ENCODE measurements at regions not wholly inside any gene's neighbourhood (a gene's known extent, or its start where the extent isn't known, plus 50 kb on each side); places are given as distances from the start of the nearest gene placed in this dataset.
"Not testable (repeated sequence)": the region's sequence is repeated elsewhere in the genome, so short reads cannot be mapped to it uniquely, and the experiment has no call there.

DNA sequence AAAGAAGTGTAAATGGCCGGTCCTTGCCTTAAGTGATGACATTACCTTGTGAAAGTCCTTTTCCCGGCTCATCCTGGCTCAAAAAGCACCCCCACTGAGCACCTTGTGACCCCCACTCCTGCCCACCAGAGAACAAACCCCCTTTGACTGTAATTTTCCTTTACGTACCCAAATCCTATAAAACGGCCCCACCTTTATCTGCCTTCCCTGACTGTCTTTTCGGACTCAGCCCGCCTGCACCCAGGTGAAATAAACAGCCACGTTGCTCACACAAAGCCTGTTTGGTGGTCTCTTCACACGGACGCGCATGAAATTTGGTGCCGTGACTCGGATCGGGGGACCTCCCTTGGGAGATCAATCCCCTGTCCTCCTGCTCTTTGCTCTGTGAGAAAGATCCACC is 112.4 kb downstream of the NPY start:
- DNase-seq: not testable (repeated sequence)

DNA sequence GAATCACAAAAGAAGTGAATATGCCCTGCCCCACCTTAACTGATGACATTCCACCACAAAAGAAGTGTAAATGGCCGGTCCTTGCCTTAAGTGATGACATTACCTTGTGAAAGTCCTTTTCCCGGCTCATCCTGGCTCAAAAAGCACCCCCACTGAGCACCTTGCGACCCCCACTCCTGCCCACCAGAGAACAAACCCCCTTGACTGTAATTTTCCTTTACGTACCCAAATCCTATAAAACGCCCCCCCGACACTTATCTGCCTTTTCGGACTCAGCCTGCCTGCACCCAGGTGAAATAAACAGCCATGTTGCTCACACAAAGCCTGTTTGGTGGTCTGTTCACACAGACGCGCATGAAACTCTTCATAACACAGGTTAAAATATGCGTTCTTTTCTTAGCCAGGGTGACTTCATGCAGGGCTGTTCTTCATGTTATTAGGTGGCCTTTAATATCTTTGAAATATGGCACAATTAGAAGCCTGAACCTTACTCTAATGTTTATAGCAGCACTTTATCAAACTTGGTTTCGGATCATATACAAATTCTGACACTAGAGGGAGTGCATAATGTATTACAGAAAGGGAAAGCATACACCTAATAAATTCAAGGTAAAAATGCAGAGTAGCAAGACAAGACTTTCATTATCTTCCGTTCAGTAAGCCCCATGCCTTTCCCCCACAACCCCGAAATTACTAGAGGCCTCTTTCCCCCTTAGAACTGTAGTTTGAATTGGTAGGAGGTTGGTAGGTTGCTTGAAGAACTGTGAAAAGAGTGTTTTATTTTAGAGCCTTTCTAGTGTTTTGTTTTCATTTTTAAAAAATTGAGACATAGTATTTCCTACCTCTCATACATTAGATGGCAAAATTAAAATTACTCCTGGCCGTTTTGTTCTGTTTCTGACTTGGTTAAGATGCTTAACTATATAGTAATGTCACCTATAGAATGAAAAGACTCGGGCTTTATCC is 117.9 kb downstream of the NPY start:
- peak; percentile 38 for DNase-seq

DNA sequence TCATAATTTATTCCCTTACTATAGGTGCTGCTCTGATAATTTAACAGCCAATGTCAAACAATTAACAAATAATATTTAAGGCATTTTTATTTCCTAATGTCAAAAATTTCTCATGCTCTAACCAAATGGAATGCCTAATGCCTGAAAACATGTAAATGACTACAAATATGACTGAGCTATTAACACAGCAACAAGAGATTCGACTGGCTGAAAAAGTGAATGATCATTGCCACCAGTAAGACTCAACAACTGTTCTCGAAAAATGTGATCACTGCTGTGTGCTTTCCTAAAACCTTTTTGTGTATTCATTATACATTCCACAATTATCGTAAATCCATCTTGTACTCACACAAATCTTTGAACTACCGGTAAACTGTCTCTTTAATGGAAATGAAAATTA is 118.7 kb downstream of the NPY start:
- DNase-seq: no peak

DNA sequence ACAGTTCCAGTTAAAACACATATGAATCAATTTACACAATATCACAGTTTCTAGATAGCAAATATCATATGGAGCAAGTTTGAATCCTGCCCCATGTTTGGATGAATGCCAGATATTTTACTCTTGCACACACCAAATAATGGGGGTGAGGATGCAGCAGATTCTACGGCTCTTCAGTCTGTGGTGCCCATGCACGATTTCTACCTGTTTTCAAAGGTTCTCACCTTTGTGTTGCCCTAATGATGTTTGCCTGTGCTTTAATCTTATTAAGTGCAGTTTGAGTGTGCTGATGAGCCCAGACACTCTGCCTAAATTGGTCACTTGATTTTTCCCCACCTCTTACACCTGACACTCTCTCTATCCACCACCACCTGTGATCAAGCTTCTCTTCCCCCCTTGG is 119.6 kb downstream of the NPY start:
- DNase-seq: no peak

DNA sequence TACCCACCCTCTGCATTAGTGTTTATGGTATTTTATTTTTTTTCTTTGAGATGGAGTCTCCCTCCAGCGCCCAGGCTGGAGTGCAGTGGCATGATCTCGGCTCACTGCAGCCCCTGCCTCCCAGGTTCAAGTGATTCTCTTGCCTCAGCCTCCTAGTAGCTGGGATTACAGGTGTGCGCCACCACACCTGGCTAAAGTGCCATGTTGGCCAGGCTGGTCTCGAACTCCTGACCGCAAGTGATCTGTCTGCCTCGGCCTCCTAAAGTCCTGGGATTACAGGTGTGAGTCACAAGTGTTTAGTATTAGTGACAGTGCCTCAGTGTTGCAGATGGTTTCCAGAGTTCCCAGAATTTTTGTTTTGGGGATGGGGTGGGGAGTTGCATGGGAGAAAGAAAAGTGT is 120.3 kb downstream of the NPY start:
- DNase-seq: no peak

DNA sequence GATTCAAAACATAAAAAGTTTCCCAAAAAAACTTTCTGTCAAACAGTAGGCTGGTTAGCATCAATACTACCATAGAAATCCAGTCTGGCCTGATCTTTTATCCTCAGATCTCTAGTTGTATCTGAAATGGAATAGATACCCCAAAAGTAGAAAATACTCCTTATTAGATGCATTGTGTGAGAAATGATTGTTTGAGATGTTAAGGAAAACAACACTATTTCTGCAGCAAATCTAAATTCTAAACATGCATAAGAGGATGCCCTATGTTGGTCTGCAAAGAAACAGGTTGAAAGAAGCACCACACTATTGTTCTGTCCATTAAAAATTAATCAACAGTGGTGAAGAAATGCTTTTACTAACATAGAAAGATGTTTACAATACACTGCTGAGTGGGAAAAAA is 121.0 kb downstream of the NPY start:
- DNase-seq: no peak

DNA sequence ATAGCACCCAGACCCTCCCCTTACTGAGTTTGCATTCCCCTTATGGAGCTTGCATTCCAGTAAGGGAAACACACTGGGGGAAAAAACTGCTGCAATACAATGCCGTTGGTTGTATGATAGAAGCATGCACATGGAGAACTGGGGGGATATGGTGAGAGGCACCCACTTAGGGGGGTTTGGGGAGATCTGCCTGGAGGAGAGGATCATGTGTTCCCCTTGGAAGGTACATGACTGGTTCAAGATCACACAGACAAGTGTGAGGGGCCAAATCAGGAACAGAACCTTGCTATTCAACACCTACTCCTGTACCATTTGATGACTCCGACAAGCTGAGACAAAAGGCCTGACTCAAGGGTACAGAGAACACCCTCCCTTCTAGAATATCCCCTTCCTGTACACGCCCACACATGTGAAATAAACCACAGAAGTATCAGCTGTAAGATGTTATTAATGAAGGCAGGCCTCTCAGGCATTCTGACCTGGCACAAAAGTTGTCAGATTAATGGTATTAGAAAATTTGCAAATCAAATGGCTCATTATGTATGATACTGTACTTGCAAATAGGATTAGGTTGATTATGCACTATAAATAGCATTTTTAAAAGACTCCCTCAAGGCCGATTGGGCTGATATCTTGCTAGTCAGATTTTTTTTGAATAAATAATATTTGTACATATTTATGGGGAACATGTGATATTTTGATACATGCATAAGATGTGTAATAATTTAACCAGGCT is 122.2 kb downstream of the NPY start:
- DNase-seq: peak; percentile 53

DNA sequence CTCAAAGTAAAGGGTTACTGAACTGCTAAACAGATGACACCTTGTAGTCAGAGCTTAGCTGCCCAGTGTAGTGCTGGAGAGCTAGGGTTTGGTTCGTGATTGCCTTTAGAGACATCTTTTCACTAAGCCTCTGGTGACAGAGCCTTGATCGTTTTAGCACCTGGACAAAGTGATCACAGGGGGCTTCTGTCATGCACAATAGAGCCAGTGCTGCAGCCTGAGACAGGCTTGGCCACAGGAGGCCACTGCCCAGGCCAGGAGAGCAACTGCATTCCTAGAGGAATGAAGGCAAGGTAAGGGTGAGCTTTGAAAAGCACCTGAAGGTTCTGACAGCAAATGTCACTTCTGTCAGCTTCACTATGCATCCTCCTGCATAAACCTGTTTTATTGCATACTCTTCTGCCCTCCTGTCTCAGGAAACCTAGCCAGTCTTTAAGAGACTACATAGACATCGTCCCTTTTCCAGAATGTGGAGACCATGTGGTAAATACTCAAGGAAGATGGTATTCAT is 122.9 kb downstream of the NPY start:
- DNase-seq: no peak

DNA sequence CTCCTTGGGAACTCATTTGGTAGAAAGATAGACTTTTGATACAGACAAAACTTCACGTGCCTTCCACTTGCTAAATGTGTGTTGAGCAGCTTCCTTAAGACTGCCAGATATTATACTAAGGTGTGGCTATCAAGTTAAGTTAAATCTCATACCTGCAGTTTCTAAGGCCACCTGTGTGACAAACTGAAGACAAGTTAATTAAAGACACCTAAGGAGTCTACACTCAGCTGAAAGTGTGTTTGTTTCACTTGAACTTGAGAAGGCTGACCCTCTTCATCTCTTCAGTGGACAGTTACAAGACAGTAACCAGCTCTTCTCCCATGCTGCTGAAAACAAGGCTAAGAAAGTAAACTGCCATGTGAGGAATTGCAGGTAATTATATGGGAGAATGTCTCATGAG is 124.0 kb downstream of the NPY start:
- DNase-seq: no peak

DNA sequence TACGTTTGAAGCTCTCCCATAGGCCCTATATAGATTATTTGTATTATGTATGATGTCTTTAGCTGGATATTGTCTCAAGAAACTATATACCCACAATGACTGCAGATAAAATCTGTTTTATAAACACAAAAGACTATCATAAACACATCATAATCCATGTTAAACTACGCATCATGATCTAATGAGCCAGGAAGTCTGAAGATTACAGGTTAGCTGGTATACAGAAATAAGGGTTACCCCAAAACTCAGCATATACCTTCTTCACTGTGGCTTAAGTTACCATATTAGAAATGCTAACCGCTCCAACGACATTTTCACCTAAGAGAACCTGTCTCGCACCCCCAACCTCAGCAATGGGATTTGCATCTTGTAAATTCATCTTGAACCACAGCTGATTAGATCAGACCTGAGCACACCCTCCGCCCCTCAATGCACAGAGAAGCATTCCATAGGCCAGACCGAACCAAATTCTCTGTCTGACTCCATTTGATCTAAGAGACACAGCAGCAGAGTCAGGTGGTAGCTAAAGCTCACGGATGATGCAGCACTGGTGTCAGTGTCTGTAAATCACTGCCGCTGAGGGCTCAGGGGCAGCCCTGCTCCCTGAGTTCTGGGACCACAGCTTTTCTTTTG is 124.9 kb downstream of the NPY start:
- DNase-seq: peak; percentile 59

DNA sequence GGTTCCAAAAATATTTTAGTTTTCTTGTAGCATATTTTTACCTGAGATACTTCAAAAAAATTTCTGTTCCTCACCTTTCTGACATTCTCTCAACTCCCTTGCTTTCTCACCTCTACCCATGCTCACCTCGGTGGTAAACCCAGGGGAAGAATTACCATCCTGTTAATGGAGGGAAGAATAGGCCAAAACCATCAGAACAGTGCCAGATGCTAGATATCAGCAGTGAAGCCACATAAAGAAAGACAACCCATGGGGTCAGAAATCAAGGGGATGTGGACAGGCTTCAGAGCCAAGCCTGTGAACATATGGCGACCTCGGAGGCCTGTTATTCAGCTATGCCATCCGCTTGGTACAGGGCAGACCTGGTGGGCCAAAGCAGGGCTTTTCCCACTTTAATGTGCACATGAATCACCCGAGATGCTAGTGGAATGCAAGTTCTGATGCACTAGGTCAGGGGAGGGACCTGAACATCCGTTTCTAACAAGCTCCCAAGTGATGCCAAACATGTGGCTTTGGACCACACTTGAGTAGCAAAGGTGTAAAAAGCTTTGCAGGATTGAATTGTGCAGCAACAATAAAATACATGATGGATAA is 125.5 kb downstream of the NPY start:
- no peak for DNase-seq

DNA sequence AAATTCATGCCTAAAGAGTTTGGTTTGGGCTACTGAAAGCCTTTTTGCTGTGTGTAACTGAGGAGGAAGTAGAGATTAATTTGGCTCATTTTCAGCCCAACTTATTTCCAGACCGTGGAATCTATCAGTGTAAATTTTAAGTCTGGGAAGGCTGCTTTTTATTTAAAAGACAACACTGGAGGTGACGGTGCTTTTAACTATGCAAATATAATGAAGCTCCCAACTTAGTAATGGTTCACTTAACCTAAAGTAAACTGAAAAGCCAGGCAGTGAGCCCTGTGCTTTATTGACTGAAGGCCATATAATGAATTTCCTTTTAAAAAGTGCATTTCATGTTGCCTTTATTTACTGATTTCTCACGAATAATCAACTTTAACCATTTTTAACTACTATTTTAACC is 127.2 kb downstream of the NPY start:
- DNase-seq: no peak

DNA sequence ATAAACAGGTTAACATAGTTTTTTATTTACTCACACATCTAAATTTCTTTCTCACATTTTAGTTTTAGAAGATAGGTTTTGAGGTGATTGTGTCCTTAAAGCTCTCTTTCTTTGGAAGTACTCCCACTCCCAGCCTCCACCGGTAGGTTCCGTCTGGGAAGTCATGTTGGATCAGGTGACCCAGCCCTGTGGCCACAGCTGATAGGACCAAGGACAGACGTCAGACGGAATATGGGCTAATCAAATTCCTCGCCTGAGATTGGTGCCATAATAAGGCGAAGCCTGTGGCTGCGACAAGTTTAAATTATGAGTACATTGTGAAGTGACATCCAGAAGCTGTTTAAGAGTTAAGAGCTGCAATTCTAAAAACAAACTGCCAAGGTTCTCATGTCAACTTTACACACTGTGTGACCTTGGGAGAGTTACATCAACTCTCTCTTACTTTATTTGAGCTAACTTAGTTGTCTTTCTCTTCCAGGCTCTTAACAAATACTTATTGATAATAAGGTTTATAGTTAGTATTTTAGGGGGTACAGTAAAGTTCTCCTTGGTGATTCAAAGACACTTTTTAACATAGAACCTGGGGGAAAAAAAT is 133.6 kb downstream of the NPY start:
- DNase-seq: no peak

DNA sequence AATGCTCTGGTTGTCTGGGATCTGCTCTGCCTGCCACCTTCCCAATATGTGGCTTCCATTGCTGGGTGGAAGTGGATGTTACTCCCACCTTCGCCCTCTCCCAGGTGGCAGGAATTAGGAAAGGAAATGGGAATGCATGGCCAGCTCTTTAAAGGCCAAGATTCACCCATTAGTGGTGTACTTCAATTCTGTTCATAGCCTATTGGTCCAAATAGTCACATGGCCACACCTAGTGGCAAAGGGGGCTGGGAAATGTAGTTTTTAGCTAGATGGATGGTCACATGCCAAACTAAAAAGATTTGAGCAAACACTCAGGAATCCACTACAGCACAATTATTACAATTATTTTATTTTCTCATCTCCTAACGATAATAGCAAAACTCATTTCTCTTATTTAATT is 135.1 kb downstream of the NPY start:
- DNase-seq: no peak

DNA sequence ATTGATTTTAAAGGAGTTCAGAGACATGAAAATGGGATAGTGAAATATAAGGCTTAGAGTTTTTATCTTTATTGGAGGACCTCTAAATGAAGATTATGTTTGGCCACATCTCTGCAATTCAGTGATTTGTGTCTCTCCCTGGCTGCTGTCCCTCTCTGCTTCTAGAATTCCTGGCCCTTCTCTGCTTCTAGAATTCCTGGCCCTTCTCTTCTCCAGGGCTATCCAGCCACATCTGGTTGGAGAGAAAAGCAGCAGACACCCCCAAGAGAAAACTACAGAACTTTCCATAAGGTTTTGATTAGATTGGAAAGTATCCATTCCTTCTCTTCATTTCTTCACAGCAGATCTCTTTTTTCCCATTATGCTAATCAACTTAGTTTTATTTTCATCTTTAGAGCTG is 135.5 kb downstream of the NPY start:
- no peak for DNase-seq

DNA sequence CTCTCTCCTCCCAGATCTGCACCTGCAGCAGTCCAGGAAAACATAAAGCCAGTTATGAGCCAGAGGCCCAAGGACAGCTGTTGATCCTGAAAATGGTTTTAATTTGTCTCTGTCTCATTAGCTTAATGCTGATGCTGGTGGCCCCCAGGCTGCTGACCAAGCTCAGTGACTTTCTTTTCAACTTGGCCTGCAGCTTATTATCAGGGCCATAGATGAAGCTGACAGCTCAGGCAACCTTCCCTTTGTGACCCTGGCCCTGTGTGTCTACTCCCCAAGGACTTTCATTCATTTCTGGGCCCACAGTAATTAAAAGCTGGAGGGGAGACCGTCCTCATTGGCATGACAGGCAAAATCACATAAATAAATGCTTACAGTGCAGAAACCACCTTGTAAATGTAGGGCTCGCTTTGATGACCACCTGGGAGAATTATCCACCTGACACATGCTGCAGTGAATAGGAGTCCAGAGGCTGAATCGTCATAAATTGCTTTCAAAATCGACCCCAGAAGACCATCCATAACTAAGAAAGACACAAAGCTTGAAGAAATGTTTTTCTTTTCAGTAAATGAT is 138.5 kb downstream of the NPY start:
- no peak for DNase-seq

DNA sequence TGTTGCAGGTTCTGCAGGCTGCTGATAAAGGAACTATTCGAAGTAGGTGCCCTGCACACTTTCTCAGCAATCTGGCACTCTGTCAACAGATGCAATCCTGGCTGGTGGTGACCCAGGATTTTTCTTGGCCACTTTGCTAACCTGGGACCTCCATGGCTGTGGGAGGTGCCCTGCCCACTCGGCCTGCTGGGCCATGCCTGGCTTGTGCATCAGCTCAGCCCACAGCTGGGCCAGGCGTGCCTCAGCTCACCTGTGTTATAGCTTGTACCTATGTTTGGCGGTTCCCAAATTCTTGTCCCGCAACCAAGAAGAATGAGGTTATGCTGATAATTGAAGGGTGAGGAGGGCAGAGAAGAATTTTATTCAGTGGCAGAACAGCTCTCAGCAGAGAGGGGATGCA is 141.7 kb downstream of the NPY start:
- no peak for DNase-seq

DNA sequence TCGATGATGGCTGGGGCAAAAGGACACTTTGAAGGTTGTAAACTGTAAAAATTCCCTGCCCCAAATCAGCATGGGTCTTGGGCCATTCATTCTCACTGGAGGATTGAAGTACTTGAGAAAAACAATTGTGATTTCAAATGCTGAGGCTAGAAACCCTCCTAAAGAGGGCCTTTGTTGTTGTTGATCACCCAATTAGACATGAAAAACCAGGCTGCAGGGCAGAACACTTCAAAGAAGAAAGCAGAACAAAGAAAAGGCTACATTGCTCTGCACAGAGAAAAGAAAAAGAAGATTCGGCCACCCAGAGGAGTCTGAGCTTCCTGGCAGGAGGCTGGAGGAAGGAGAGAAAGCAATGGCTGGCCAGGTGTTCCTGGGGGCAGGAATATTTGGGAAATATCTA is 143.1 kb downstream of the NPY start:
- no peak for DNase-seq

DNA sequence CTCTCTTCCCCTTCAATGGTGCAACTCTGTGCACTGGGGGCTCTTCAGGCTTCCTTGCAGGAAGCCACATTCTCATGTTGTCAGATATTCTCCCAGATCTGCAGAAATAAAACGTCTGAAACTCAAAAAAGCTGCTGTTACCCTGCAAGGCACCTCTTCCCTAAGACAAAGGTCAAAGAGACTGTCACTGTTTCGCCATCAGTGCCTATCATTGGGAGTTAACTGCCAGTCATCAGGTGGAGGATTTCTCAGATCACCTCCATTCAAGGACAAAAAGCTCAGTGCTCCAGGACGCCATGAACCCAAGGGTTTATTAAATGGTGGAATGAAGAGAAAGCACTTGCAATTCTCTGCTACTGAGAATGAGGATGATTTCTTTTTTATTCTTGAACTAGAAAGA is 144.6 kb upstream of the PALS2 start:
- DNase-seq: no peak

DNA sequence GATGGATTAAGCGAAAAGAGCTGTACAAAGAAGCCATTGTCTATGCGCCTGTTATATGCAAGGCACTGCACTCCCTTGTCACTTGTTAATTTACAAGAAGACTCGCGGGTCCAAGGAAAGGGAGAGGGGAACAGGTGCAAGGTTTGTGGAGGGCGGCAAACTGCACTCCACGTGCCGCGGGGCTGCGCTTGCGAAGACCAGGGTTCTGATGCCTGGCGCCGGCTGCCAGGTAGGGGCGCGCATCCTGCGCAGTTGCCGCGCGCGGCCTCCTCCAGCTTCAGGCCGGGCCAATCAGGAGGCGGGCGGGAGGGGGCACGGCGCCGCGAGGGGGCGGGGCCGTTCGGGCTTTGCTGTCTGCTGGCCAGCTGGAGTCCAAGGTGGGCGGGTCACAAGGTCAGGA is 140.6 kb upstream of the PALS2 start:
- DNase-seq: no peak

DNA sequence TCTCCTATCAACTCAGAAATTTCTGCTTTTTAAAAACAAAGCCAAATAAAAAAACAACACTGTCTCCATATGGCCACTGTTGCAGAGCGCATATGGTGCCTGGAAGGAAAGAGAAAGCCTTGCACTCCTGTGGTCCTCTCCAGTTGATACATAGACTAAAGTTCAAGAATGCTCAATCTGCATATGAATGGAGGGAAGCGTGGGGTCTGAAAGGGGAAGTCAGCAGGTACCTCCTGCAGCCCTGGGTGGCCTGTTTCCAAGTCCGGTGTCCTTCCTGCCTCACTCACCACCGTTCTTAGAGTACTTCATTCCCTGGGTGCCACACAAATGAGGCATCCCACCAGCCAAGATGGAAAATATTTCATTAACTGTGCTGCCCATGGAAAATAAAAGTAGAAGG is 138.3 kb upstream of the PALS2 start:
- DNase-seq: no peak

DNA sequence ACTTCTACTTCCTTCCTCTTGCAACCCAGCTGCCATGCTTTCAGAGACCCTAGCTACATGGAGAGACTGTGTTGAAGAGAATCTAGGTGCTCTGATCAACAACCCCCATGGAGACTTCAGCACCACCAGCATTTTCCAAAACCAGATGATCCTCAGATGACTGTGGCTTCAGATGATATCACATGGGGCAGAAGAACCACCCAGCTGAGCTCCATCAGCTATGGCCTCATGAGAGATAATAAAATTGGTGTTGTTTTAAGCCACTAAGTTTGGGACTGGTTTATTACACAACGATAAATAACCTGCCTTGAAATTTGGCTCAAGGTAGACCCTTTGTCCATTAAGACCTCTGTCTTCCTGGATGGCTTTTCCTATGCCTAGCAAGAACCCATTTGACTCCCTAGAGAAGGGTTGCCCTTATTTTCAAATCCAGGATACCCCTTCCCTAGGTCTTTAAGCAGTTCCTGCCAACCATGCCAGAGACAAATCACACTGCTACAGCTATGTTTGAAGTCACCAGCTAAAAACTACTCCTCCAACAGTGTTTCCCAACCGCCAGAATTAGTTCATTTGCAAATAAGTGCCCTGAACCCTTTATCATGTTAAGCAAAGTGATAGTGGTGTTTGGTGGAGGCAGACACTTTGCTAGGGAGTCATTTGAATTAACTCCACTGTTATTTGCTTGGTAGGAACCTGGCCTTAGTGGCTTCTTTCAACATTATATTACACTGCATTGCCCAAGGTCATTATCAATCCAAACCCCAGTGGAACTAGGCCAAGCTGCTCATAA is 136.9 kb upstream of the PALS2 start:
- no peak for DNase-seq
